Tibial nerve (tissue), 4 donors: ENCODE measurements at regions not wholly inside any gene's neighbourhood (a gene's known extent, or its start where the extent isn't known, plus 50 kb on each side); places are given as distances from the start of the nearest gene placed in this dataset.

ENCODE experiments used
- DNase-seq, 2 donors: peaks; one replicate each; pipeline ENCODE4 v3.0.0-alpha.2; 2019; ENCODE audit warnings: low spot score in 2 of 2
- H3K27ac ChIP-seq, 4 donors: fragments of 200-600 bp; sonication (generic) in 3 of 4; one replicate each; pipeline ENCODE4 v1.5.1; 2017 to 2019; ENCODE audit warnings: mild to moderate bottlenecking in 1 of 4
- H3K27me3 ChIP-seq, 2 donors: fragments of 200-600 bp; sonication (generic) in 1 of 2; one replicate each; pipeline versions ENCODE4 v1.5.1 to v1.6.0; 2017 to 2019
- H3K36me3 ChIP-seq, 3 donors: fragments of 200-600 bp; sonication (generic); one replicate each; pipeline ENCODE4 v1.5.1; 2018 to 2019
- H3K4me1 ChIP-seq, 4 donors: fragments of 200-600 bp; sonication (generic) in 3 of 4; one replicate each; pipeline ENCODE4 v1.5.1; 2017 to 2019
- H3K4me3 ChIP-seq, 4 donors: fragments of 200-600 bp; sonication (generic) in 3 of 4; one replicate each; pipeline ENCODE4 v1.5.1; 2017 to 2019; ENCODE audit warnings: mild to moderate bottlenecking in 1 of 4, moderate library complexity in 1 of 4
- H3K9me3 ChIP-seq, 4 donors: fragments of 200-600 bp; sonication (generic) in 3 of 4; one replicate each; pipeline ENCODE4 v1.5.1; 2017 to 2019
- CTCF ChIP-seq, 5 experiments: fragments of 200-600 bp in 3 of 5; fragments of 450-650 bp in 2 of 5; sonication (generic) in 3 of 5; IDR thresholded peaks; one replicate each; pipeline ENCODE4 v1.5.1; 2016 to 2019; ENCODE audit warnings: antibody characterized with exemption in 5 of 5, mild to moderate bottlenecking in 3 of 5, moderate library complexity in 2 of 5
- EP300 ChIP-seq, 2 donors: sonication (generic); formaldehyde crosslinking; IDR thresholded peaks; one replicate each; pipeline ENCODE4 v1.6.1; 2017; ENCODE audit warnings: antibody characterized with exemption in 2 of 2, mild to moderate bottlenecking in 1 of 2
- POLR2A ChIP-seq, 2 donors: fragments of 450-650 bp; IDR thresholded peaks; one replicate each; pipeline ENCODE4 v1.6.1; 2017; ENCODE audit warnings: antibody characterized with exemption in 2 of 2, mild to moderate bottlenecking in 2 of 2, moderate library complexity in 2 of 2
- WGBS, 2 donors: methylation state at CpG; one replicate each; pipeline ENCODE4 v1.1.5; 2018; 5-methylcytosine and 5-hydroxymethylcytosine counted together

- WGBS, 2 donors, result 42 to 56% methylated on average over 1 of the region's 1 CpG
- Histone ChIP-seq H3K27me3 (no peaks in the 10 kb centered on the region), H3K9me3 (no peaks in the 10 kb centered on the region), H3K27ac (no peak overlapping the region), H3K36me3 (no peaks in the 10 kb centered on the region), H3K4me1 (peaks cover 0 to 10% (median 4%) of the 10 kb centered on the region in 4 donors), H3K4me3 (no peak overlapping the region)
- DNase-seq, result no peak
- no peak for TF ChIP-seq EP300 (IDR thresholded peaks at IDR 0.05)
- no peak for TF ChIP-seq POLR2A (IDR thresholded peaks at IDR 0.05)
Measured at GRCh38 chr6:14731611-14732010, 514.3 kb upstream of the JARID2 start.

DNA sequence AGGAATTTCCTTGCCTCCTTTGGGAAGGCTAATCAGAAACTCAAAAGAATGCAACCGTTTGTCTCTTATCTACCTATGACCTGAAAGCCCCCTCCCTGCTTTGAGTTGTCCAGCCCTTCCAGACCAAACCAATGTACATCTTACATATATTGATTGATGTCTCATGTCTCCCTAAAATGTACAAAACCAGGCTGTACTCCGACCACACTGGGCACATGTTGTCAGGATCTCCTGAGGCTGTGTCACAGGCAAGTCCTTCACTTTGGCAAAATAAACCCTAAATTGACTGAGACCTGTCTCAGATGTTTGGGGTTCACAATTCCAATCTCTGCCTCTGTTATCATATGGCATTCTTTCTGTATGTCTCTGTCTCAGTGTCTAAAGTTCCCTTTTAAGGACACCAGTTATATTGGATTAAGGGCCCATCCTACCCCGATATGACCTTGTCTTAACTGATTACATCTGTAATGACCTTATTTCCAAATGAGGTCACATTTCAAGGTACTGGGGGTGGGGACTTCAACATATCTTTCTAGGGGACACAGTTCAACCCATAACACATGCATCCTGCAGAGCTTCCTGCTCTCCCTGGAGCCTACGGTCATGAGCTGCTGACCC is 513.5 kb upstream of the JARID2 start:
- H3K27me3 ChIP-seq, result no peaks in the 10 kb centered on the region
- no peaks in the 10 kb centered on the region for H3K9me3 ChIP-seq
- H3K36me3 ChIP-seq, result no peaks in the 10 kb centered on the region
- TF ChIP-seq EP300 (IDR thresholded peaks at IDR 0.05), result no peak
- TF ChIP-seq POLR2A (IDR thresholded peaks at IDR 0.05), result no peak
- TF ChIP-seq CTCF (IDR thresholded peaks at IDR 0.05), result no peak
- DNase-seq, result no peak
- H3K4me1 ChIP-seq, result peaks cover 0 to 10% (median 4%) of the 10 kb centered on the region in 4 donors
- no peak overlapping the region for H3K4me3 ChIP-seq
- peak overlapping the region in 1 of 4 donors; percentile 2 for H3K27ac ChIP-seq
- WGBS, 2 donors, result 68 to 72% methylated on average over 4 of the region's 4 CpGs

DNA sequence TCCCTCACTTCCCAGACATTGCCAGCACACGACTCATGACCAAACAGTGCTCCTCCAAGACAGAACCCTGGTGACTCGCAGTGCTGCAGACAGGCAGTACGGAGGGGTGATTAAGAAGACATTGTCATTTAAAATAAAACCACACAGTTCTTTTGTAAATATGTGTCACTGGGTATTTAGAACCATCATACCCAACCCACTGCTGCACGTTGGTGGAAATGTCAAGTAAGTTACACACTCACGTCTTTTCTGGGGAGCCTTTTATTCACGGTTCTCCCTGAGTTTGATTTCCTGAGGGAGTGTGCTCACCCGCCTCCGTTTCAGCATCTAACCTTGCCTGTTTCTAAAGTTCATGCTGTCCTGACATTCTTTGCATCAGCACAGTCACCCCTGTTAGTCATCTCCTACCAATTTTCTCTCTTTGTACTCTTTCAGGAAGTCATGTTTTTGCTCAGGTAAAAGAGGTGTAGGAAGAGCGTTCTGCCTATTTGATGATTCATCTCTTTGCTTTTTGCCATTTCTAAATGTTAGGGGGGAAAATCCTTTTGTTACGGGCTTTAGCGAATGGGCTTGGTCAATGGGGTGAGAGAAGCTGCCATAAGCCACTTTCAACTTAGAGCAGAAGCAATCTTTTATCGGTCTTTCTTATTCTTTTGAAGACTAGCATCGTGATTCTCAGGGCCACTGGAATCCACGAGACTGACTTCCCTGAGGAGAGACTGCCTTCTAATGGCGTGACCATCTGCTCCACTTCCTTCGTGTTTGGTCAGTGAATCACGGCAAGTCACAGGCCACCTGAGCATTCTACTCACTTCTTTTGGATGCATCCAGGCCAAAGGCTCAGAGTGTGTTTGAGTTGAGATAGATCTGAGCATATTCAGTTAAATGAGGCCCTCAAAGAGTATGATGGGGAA is 512.8 kb upstream of the JARID2 start:
- 76 to 79% methylated on average over 17 of the region's 17 CpGs for WGBS, 2 donors
- DNase-seq, result no peak
- TF ChIP-seq POLR2A (IDR thresholded peaks at IDR 0.05) (no peak), EP300 (IDR thresholded peaks at IDR 0.05) (no peak), CTCF (IDR thresholded peaks at IDR 0.05) (no peak)
- H3K4me1 ChIP-seq, result peaks cover 0 to 10% (median 4%) of the 10 kb centered on the region in 4 donors
- no peaks in the 10 kb centered on the region for H3K27me3 ChIP-seq
- H3K27ac ChIP-seq, result peak overlapping the region in 1 of 4 donors; percentile 2
- no peaks in the 10 kb centered on the region for H3K9me3 ChIP-seq
- H3K4me3 ChIP-seq, result no peak overlapping the region
- H3K36me3 ChIP-seq, result no peaks in the 10 kb centered on the region

DNA sequence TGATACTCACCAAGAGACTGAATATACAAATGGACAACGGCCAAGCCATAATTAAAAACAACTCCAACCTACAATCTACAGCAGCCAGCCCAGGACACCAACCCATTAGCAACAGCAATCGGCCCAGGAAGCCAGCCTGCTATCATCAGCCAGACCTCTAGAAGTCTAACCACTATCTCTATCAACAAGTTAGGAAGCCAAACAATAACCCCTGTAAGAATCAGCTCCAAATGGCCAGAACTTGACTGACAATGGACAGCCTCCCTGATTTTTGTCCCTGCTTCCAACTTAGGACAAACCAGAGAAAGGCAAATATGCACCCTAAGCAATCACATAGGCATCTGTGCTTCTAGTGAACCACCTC is 511.8 kb upstream of the JARID2 start:
- Histone ChIP-seq H3K36me3 (no peaks in the 10 kb centered on the region), H3K4me1 (peaks cover 0 to 10% (median 4%) of the 10 kb centered on the region in 4 donors), H3K27ac (peak overlapping the region in 1 of 4 donors; percentile 29), H3K4me3 (no peak overlapping the region), H3K27me3 (no peaks in the 10 kb centered on the region), H3K9me3 (no peaks in the 10 kb centered on the region)
- no peak for TF ChIP-seq POLR2A (IDR thresholded peaks at IDR 0.05)
- no peak for TF ChIP-seq EP300 (IDR thresholded peaks at IDR 0.05)
- TF ChIP-seq CTCF (IDR thresholded peaks at IDR 0.05), result no peak
- 97 to 98% methylated on average over 2 of the region's 2 CpGs for WGBS, 2 donors
- no peak for DNase-seq

GRCh38 chr6:14734416-14735340 is 511.2 kb upstream of the JARID2 start:
- Histone ChIP-seq H3K9me3 (no peaks in the 10 kb centered on the region), H3K27me3 (no peaks in the 10 kb centered on the region), H3K36me3 (no peaks in the 10 kb centered on the region), H3K4me3 (no peak overlapping the region), H3K27ac (peak overlapping the region in 1 of 4 donors; percentile 71), H3K4me1 (peaks cover 0 to 10% (median 4%) of the 10 kb centered on the region in 4 donors)
- DNase-seq, result peak in 1 of 2 donors; percentile 28
- TF ChIP-seq EP300 (IDR thresholded peaks at IDR 0.05) (peak; percentile 63 to 78), CTCF (IDR thresholded peaks at IDR 0.05) (no peak)
- WGBS, 2 donors, result 55 to 56% methylated on average over 5 of the region's 5 CpGs
